H1 (cell line): ENCODE measurements at regions not wholly inside any gene's neighbourhood (a gene's known extent, or its start where the extent isn't known, plus 50 kb on each side); places are given as distances from the start of the nearest gene placed in this dataset.

Source experiments
- POLR2AphosphoS5 ChIP-seq: IDR thresholded peaks from 2 replicates; pipeline ENCODE4 v1.6.1; 2011; ENCODE audit warnings: low read depth, low read length
- SIN3A ChIP-seq, 2 experiments: IDR thresholded peaks in 1 of 2; conservative IDR thresholded peaks in 1 of 2; 2 replicates each; pipeline ENCODE4 v1.6.1; 2011 to 2012; ENCODE audit warnings: low read length in 2 of 2, improper control_type of control experiment in 1 of 2, low read depth in 1 of 2, mild to moderate bottlenecking in 1 of 2
- SIX5 ChIP-seq: IDR thresholded peaks from 2 replicates; pipeline ENCODE4 v1.6.1; 2011; ENCODE audit warnings: mild to moderate bottlenecking, low read depth, low read length
- TAF1 ChIP-seq: IDR thresholded peaks from 2 replicates; pipeline ENCODE4 v1.6.1; 2011; ENCODE audit warnings: mild to moderate bottlenecking, low read depth, low read length

DNA sequence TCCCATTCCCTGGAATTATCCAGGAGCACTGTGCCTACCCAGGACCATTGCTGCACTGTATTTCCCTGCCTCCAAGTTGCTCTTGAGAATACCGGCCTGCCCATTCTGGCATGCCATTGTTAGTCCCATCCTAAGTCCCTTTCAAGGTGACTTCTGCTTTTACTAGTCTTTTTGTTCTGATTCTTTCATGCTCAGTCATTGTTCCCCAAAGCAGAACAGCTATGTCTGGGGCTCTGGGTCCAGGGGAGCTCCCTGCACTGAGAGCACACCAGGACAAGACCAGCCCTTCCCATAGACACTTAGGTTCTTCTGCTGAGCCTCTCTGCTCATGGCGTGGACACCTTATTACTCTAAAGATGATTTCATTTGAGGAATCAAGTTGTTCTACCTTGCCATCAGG lies 388.9 kb upstream of the KLF4 start (continued):
- TF ChIP-seq POLR2AphosphoS5 (no peak), SIN3A (conservative IDR thresholded peaks at IDR 0.05 in 1 of 2, IDR thresholded peaks at IDR 0.05 in 1 of 2; ENCODE audit: low read depth in 1 of 2, low read length in 2 of 2) (no peak), SIX5 (no peak), TAF1 (no peak)
- TF ChIP-seq, all 59 proteins: peak for 0
